ENCODE measurements at regions not wholly inside any gene's neighbourhood (a gene's known extent, or its start where the extent isn't known, plus 50 kb on each side); places are given as distances from the start of the nearest gene placed in this dataset.
"Not testable (repeated sequence)": the region's sequence is repeated elsewhere in the genome, so short reads cannot be mapped to it uniquely, and the experiment has no call there.

DNA sequence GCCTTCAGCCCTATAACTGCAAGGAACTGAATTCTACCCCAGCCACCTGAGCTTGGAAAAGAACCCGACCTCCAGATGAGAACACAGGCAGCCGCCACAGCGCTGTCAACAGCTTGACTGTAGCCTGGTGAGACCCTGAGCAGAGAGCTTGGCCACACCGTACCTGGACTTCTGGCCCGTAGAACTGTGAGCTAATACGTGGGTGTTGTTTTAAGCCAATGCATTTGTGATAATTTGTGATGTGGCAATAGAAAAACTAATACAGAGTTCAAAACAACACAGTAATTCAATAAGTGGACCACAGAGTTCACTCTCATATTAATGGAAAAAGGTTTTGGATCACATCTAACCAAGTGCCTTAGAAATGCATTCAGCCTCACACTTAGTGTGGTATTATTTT lies 96.6 kb upstream of the TBL1X start:
- DNase-seq = no peak
- Mint-ChIP-seq H3K27ac (no peak overlapping the region), H3K9me3 (no peaks in the 10 kb centered on the region), H3K27me3 (no peaks in the 10 kb centered on the region), H3K36me3 (no peaks in the 10 kb centered on the region), H3K4me1 (peaks cover 11% of the 10 kb centered on the region), H3K4me3 (no peak overlapping the region)

DNA sequence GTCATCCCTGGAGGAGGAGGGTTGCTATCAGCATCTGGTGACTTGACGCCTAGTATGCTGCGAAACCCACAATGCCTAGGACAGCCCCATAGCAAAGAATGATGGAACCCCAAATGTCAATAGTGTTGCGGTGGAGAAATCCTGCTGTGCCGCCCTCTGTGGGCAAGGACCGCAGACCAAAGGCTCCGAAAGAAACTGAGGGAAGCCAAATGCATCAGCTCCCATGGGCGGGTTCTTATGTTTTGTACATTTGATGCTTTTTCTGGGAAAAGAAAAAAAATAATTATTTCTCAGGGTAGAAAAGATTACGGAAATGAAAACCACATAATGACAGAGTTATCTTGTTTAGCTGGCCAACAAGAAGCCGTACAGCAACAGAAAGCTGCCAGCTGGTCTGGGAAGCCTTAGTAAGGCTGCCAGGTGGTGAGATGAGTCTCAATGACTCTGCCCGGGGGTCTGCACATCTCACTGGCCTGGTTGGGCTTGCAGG lies 95.0 kb upstream of the TBL1X start:
- Mint-ChIP-seq H3K27ac (peak overlapping the region; percentile 48), H3K4me3 (no peak overlapping the region), H3K27me3 (no peaks in the 10 kb centered on the region), H3K36me3 (no peaks in the 10 kb centered on the region), H3K4me1 (peaks cover 11% of the 10 kb centered on the region), H3K9me3 (no peaks in the 10 kb centered on the region)
- peak; percentile 33 for DNase-seq

DNA sequence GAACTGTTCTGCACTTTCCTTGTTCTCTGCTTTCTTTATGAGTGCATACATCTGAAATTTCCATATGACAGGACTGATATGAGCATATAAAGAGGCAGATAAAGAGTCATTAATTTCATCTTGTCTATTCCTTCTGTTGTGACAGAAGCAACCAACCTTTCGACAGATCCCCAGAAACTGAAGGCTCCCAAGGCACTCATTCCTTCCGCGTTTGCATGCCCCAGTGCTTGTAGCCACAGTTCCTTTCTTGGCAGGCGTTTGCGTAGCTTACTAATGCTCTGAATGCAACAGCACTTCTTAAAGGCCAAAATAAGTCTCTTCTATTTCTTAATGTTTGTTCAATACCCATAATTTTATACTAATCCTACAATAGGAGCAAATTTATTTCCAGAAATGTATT lies 94.0 kb upstream of the TBL1X start:
- Mint-ChIP-seq H3K27me3 (no peaks in the 10 kb centered on the region), H3K27ac (no peak overlapping the region), H3K36me3 (no peaks in the 10 kb centered on the region), H3K4me3 (no peak overlapping the region), H3K4me1 (peaks cover 11% of the 10 kb centered on the region), H3K9me3 (no peaks in the 10 kb centered on the region)
- no peak for DNase-seq

DNA sequence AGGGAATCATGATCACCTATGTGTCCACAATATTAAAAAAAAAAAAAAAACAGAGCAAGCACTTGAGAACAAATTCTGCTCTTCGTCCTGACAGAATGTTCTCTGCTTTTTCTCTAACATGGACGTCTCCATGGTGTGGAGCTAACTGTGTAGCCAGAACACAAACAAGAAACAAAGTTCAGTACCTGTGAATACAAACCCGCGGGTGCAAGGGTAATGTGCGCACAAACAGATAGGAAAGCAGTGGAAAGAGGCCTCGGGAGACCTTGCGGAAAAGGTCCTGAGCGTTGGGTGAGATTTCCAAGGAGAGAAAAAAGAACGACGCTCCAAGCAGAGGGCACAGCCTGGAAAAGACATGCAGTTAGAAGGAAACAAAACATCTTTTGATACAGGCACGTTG lies 92.0 kb upstream of the TBL1X start:
- H3K27ac Mint-ChIP-seq = no peak overlapping the region
- H3K9me3 Mint-ChIP-seq = peaks cover 4% of the 10 kb centered on the region
- H3K4me1 Mint-ChIP-seq = peaks cover 11% of the 10 kb centered on the region
- no peak overlapping the region for H3K4me3 Mint-ChIP-seq
- DNase-seq = no peak
- H3K36me3 Mint-ChIP-seq = no peaks in the 10 kb centered on the region
- no peaks in the 10 kb centered on the region for H3K27me3 Mint-ChIP-seq

DNA sequence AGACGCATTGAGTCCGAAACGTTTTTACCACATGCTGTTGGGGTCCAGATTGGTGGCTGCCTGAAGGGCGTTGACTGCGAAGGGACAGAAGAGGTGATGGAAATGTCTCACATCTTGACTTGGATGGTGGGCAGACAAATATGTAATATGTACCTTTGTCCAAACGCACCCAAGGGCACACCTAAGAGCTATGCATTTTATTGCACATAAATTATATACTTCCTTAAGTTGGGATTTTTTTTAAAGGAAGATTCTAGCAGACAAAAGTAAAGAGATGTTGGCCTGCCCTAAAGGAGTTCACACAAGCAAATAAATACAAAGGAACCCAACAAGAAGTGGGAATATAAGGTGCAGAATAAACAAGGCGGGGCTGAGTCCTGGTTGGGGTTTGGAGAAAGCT lies 91.1 kb upstream of the TBL1X start:
- Mint-ChIP-seq H3K36me3 (no peaks in the 10 kb centered on the region), H3K4me3 (no peak overlapping the region), H3K4me1 (peaks cover 11% of the 10 kb centered on the region), H3K9me3 (peaks cover 4% of the 10 kb centered on the region), H3K27ac (no peak overlapping the region), H3K27me3 (no peaks in the 10 kb centered on the region)
- no peak for DNase-seq

DNA sequence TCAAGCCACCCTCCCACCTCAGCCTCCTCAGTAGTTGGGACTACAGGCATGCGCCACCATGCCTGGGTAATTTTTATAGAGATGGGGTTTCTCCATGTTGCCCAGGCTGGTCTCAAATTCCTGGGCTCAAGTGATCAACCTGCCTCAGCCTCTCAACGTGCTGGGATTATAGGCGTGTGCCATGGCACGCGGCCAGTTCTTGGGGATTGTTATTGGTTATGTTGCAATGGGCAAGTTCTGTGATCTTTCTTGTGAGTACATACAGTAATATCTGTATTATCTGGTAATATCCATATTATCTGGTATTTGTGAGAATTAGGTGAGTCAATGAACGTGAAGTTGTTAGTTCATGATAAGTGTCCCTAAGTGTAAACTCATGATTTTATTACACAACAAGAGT lies 90.3 kb upstream of the TBL1X start:
- H3K27ac Mint-ChIP-seq = no peak overlapping the region
- peaks cover 4% of the 10 kb centered on the region for H3K9me3 Mint-ChIP-seq
- no peaks in the 10 kb centered on the region for H3K27me3 Mint-ChIP-seq
- H3K4me3 Mint-ChIP-seq = no peak overlapping the region
- H3K4me1 Mint-ChIP-seq = peaks cover 11% of the 10 kb centered on the region
- DNase-seq = no peak
- H3K36me3 Mint-ChIP-seq = no peaks in the 10 kb centered on the region

DNA sequence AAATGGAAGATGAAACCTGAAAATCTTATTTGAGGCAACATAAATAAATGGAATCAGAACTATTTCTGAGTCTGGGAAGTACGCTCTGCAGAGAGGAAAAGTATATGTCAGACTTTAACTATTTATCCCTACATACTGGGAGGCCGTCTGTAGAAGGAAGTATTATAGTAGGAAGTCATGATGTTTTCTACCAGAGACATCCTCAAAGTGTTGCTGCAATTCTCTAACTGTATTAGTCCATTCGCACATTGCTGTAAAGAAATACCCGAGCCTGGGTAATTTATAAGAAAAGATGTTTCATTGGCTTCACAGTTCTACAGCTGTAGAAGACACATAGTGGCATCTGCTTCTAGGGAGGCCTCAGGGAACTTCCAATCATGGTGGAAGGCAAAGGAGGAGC lies 88.7 kb upstream of the TBL1X start:
- Mint-ChIP-seq H3K4me3 (no peak overlapping the region), H3K9me3 (peaks cover 4% of the 10 kb centered on the region), H3K27ac (no peak overlapping the region), H3K36me3 (no peaks in the 10 kb centered on the region), H3K27me3 (no peaks in the 10 kb centered on the region), H3K4me1 (no peaks in the 10 kb centered on the region)
- no peak for DNase-seq

DNA sequence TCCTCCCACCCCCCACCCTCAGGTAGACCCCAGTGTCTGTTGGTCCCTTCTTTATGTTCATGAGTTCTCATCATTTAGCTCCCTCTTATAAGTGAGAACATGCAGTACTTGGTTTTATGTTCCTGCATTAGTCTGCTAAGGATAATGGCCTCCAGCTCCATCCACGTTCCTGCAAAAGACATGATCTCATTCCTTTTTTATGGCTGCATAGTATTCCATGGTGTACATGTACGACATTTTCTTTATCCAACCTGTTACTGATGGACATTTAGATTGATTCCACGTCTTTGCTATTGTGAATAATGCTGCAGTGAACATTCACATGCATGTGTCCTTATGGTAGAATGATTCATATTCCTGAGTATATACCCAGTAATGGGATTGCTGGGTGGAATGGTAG lies 87.6 kb upstream of the TBL1X start:
- not testable (repeated sequence) for H3K9me3 Mint-ChIP-seq, DNase-seq, H3K36me3 Mint-ChIP-seq, H3K27ac Mint-ChIP-seq, H3K27me3 Mint-ChIP-seq, H3K4me1 Mint-ChIP-seq, H3K4me3 Mint-ChIP-seq

DNA sequence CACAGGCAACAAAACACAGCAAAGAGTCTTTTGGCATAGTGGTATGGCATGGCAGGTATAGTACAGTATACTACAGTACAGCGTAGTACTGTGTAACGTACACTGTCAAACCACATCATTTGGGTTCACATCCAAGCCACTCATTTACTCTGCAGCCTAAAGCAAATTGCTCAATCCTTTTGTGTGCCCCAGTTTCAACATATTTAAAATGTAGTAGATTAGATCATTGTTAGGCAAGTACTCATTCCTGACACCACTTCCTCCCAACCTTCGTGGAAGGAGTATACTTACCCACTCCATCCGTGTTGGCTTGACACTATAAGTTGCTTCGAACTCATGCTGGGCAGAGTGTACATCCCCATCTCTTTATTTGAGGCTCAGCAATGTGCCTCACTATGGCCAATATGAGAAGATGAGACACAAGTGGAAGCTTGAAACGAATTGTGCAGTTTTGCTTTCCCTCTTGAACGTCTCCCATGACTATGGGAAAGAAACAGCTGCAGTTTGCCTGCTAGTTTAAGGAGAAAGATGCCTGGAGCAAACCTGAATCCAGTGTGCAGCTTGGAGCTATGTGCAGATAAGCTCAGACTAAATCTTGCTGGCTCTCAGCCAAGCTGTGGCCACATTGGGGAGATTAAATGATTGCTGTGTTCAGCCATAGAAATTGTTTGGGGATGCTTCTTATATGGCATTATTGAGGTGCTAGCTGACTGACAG lies 85.7 kb upstream of the TBL1X start:
- Mint-ChIP-seq H3K36me3 (no peaks in the 10 kb centered on the region), H3K4me3 (no peak overlapping the region), H3K9me3 (peaks cover 4% of the 10 kb centered on the region), H3K27ac (no peak overlapping the region), H3K4me1 (no peaks in the 10 kb centered on the region), H3K27me3 (no peaks in the 10 kb centered on the region)
- DNase-seq = no peak

DNA sequence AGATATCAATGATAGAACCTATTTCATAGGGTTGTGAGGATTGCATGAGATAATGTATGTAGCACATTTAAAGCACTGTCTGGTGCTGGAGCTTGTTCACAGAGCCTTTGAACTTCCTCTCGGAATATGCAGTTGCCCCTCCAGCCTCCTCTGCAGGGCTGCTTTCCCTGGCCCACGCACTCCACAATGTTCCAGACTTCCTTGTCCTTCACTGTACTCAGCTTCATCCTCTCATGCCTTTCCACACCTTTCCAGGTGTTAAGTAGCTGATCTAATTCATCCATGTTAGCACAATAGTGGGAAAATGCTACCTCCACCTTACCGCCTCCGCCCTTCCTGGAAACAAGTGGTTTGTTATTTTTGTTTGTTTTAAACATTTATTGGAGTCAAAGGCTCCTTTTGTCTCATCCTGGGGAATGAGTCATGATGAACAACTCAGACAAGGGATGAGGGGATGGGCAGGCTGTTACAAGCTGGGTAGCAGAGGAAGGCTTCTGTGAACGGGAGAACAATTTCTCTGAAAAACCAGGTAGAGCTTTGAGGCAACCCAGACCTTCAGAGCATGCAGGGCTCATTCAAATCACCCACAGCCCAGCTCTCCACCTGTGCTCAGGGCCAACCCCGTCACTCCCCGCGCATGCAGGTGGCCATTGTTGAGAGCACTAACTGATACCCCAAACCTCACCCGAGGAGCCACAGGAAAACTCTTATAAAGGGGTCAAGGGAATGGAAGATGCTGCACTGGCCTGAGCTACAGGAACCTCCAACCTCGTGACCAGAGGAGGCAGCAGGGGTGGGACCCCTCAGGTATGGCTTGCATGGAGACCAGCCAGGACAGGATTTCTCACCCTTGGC lies 84.9 kb upstream of the TBL1X start:
- no peaks in the 10 kb centered on the region for H3K4me1 Mint-ChIP-seq
- H3K36me3 Mint-ChIP-seq = no peaks in the 10 kb centered on the region
- H3K4me3 Mint-ChIP-seq = no peak overlapping the region
- no peak overlapping the region for H3K27ac Mint-ChIP-seq
- H3K27me3 Mint-ChIP-seq = no peaks in the 10 kb centered on the region
- peaks cover 4% of the 10 kb centered on the region for H3K9me3 Mint-ChIP-seq
- no peak for DNase-seq

DNA sequence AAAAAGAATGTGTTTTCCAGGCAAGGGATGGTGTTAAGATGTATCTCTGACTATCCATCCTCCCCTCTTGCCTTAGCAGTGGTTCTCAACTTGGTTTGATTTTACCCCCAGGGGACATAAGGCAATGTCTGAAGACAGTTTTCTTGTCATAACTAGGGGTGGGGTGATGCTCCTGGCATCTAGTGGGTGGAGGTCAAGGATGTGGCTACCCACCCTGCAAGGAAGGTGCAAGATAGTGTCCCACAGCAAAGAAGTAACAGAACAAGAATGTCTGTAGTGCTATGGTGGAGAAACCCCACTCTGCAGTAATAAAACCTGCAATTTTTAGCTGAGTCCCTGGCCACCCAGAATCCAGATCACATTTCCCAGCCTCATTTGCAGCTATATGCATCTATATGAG lies 81.2 kb upstream of the TBL1X start:
- no peak overlapping the region for H3K27ac Mint-ChIP-seq
- no peaks in the 10 kb centered on the region for H3K4me1 Mint-ChIP-seq
- DNase-seq = no peak
- no peaks in the 10 kb centered on the region for H3K27me3 Mint-ChIP-seq
- no peak overlapping the region for H3K4me3 Mint-ChIP-seq
- no peaks in the 10 kb centered on the region for H3K9me3 Mint-ChIP-seq
- no peaks in the 10 kb centered on the region for H3K36me3 Mint-ChIP-seq

DNA sequence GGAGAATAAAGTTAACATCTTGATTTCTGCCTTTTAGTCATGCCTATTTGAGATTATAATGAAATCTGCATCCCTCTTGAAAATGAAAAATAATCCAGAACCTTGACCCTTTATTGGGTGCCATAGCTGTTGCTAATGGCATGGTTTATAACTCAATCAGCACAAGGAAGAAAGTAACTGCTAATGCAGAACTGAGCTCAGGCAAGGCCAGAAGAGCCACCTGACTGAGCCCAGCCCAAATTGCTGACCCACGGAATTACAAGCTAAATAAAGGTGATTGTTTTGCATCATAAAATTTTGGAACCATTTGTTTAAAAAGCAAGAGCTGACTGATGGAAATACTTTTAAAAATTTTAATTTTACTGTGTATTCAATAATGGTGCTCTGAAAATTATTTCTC lies 76.4 kb upstream of the TBL1X start:
- Mint-ChIP-seq H3K4me3 (no peak overlapping the region), H3K9me3 (no peaks in the 10 kb centered on the region), H3K4me1 (no peaks in the 10 kb centered on the region), H3K36me3 (no peaks in the 10 kb centered on the region), H3K27me3 (no peaks in the 10 kb centered on the region), H3K27ac (no peak overlapping the region)
- DNase-seq = no peak

DNA sequence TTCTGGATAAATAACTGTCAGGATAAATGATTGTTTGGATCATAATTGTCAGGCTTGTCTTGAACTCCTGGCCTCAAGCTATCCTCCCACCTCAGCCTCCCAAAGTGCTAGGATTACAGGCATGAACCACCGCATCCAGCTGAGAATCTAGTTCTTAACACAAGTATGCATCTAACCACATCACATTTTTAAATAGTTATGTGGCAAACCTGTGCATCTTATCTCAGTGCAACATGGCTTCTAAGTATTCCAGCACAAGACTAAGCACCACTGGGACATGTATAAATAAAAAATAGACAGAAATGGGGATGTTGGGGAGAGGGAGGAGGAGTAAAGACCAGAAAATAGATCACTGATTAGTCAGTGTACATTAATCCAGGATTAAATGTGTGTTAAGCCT lies 74.7 kb upstream of the TBL1X start:
- H3K4me3 Mint-ChIP-seq = no peak overlapping the region
- no peaks in the 10 kb centered on the region for H3K27me3 Mint-ChIP-seq
- no peak for DNase-seq
- H3K36me3 Mint-ChIP-seq = no peaks in the 10 kb centered on the region
- H3K4me1 Mint-ChIP-seq = no peaks in the 10 kb centered on the region
- no peak overlapping the region for H3K27ac Mint-ChIP-seq
- no peaks in the 10 kb centered on the region for H3K9me3 Mint-ChIP-seq

DNA sequence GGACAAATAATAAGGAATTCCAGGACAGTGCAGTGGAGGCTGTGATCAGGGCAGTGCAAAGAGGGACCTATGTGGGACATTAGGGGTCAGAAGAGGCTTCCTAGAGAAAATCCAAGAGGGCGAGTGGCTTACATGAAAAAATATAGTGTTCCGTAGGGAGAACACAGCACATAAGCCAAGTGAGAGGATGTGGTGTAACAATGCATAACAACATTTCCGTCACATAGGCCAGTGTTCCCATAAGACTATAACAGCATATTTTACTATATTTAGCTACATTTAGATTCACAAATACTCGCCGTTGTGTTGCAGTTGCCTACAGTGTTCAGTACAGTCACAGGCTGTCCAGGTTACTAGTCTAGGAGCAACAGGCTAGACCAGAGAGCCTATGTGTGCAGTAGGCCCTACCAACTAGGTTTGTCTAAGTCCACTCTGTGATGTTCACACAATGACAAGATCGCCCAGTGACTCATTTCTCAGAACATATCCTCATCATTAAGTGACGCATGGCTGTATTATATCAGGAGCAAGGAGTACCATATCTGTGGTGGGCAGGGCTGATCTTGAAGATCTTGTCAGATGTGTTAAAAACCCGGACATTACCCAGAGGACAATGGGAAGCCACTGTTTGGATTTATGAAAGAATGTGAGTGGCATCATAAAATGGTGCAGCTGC lies 74.0 kb upstream of the TBL1X start:
- Mint-ChIP-seq H3K36me3 (no peaks in the 10 kb centered on the region), H3K4me3 (no peak overlapping the region), H3K9me3 (no peaks in the 10 kb centered on the region), H3K27ac (no peak overlapping the region), H3K4me1 (no peaks in the 10 kb centered on the region), H3K27me3 (no peaks in the 10 kb centered on the region)
- DNase-seq = no peak

DNA sequence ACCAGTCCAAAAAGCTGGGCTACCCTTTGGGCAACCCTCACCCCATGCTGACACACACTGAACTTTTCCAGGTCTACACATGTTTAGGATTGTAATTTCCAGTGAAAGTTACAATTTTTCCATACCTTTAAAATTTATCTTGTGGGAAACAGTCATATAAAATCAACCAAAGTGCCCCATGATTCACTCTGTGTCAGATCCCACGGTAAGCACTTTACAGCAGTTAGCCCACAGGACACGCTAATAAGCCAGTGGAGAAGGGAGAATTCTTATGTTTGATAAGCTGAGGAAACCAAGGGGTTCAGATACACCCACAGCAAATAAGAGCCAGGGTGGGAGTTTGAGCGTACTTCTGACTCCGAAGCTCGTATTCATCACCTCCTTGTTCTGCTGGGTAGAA lies 72.4 kb upstream of the TBL1X start:
- no peaks in the 10 kb centered on the region for H3K9me3 Mint-ChIP-seq
- H3K4me1 Mint-ChIP-seq = no peaks in the 10 kb centered on the region
- H3K36me3 Mint-ChIP-seq = no peaks in the 10 kb centered on the region
- DNase-seq = no peak
- no peaks in the 10 kb centered on the region for H3K27me3 Mint-ChIP-seq
- no peak overlapping the region for H3K27ac Mint-ChIP-seq
- no peak overlapping the region for H3K4me3 Mint-ChIP-seq
